GM12878 (cell line): ENCODE measurements at regions not wholly inside any gene's neighbourhood (a gene's known extent, or its start where the extent isn't known, plus 50 kb on each side); places are given as distances from the start of the nearest gene placed in this dataset.

Experiments used
- ATAC-seq: fragments of 200-7000 bp; cut with Tn5 transposase; 3 replicates; pipeline ENCODE4 v1.9.1; 2020; ENCODE audit warnings: mild to moderate bottlenecking, moderate library complexity
- BruUV-seq: library from RNA; stranded (reverse); fragments of 400-500 nt; replicated peaks from 2 replicates; lab custom pipeline; 2021; lab: Mats Ljungman, UMichigan
- CTCF ChIA-PET: fragments of 300-600 bp; sonication (Branson Sonifier 250); formaldehyde crosslinking; extraction: SDS; loops from one replicate; lab custom pipeline; 2021; ENCODE audit warnings: inconsistent platforms; lab: Yijun Ruan, JAX
- POLR2A ChIA-PET: fragments of 350-600 bp; formaldehyde crosslinking; extraction: SDS; loops from one replicate; lab custom pipeline; 2021; ENCODE audit warnings: inconsistent platforms; lab: Charles Lee
- RAD21 ChIA-PET: fragments of 300-600 bp; sonication (Branson Sonifier 250); formaldehyde crosslinking; loops from one replicate; lab custom pipeline; 2023; ENCODE audit warnings: antibody characterized with exemption; ENCODE audit not compliant: unreplicated experiment; lab: Charles Lee
- SMC1A ChIA-PET: fragments of 300-600 bp; sonication (Branson Sonifier 250); formaldehyde crosslinking; loops from one replicate; lab custom pipeline; 2023; ENCODE audit not compliant: unreplicated experiment, uncharacterized antibody; lab: Charles Lee
- DNase-seq: peaks from one replicate; pipeline ENCODE4 v3.0.0-alpha.2; 2011; ENCODE audit warnings: low read depth, low spot score
- FAIRE-seq: peaks from 3 replicates; lab custom pipeline; 2011; peaks lifted over from hg19 to GRCh38; lab: Jason Lieb, UNC
- H2AFZ ChIP-seq: 2 replicates; pipeline ENCODE4 v1.6.0; 2011; ENCODE audit warnings: low read depth, low read length, control low read depth; ENCODE audit not compliant: control insufficient read depth
- H3K27ac ChIP-seq: 2 replicates; pipeline ENCODE4 v1.5.1; 2011; ENCODE audit warnings: control low read depth; ENCODE audit not compliant: control insufficient read depth, insufficient read depth
- H3K27me3 ChIP-seq, 2 experiments: replicated peaks in 1 of 2; 2 replicates each; pipeline versions ENCODE4 v1.6.0 to v1.6.1; 2011; ENCODE audit warnings: low read length in 1 of 2; ENCODE audit not compliant: control insufficient read depth in 2 of 2, insufficient read depth in 2 of 2
- H3K36me3 ChIP-seq, 2 experiments: 2 replicates each; pipeline ENCODE4 v1.5.1; 2011; ENCODE audit warnings: low read length in 1 of 2; ENCODE audit not compliant: control insufficient read depth in 2 of 2, insufficient read depth in 2 of 2
- H3K4me1 ChIP-seq: 2 replicates; pipeline ENCODE4 v1.6.1; 2011; ENCODE audit warnings: mild to moderate bottlenecking, low read length, moderate library complexity, mixed read lengths; ENCODE audit not compliant: control insufficient read depth, insufficient read depth
- H3K4me2 ChIP-seq: 2 replicates; pipeline ENCODE4 v1.6.0; 2011; ENCODE audit warnings: control low read depth; ENCODE audit not compliant: control insufficient read depth, insufficient read depth
- H3K4me3 ChIP-seq: fragments of 200-600 bp; sonication (generic); 2 replicates; pipeline ENCODE4 v1.5.1; 2016
- H3K79me2 ChIP-seq: 2 replicates; pipeline ENCODE4 v1.6.0; 2011; ENCODE audit warnings: low read length; ENCODE audit not compliant: control insufficient read depth, insufficient read depth
- H3K9ac ChIP-seq: 2 replicates; pipeline ENCODE4 v1.8.0; 2011; ENCODE audit warnings: low read length, control low read depth, mixed read lengths; ENCODE audit not compliant: control insufficient read depth, insufficient read depth
- H3K9me3 ChIP-seq: replicated peaks from 3 replicates; pipeline ENCODE4 v1.5.1; 2011; ENCODE audit warnings: mild to moderate bottlenecking, low read length; ENCODE audit not compliant: control insufficient read depth, insufficient read depth
- H4K20me1 ChIP-seq: 2 replicates; pipeline ENCODE4 v1.6.0; 2011; ENCODE audit not compliant: control insufficient read depth, insufficient read depth
- BCLAF1 ChIP-seq: fragments of 450-650 bp; IDR thresholded peaks from 2 replicates; pipeline ENCODE4 v1.6.1; 2017; ENCODE audit warnings: antibody characterized with exemption, mild to moderate bottlenecking, moderate library complexity
- BHLHE40 ChIP-seq, 2 experiments: fragments of 450-650 bp in 1 of 2; IDR thresholded peaks; 2 replicates each; pipeline ENCODE4 v1.6.1; 2011 to 2017; ENCODE audit warnings: low read depth in 2 of 2, borderline replicate concordance in 1 of 2, improper control_type of control experiment in 1 of 2, low read length in 1 of 2, mild to moderate bottlenecking in 1 of 2
- CBX5 ChIP-seq: sonication (generic); IDR thresholded peaks from 2 replicates; pipeline ENCODE4 v1.6.1; 2016; ENCODE audit warnings: low read depth, moderate library complexity, mild to moderate bottlenecking, inconsistent platforms
- CEBPB ChIP-seq, 2 experiments: fragments of 150-350 bp in 1 of 2; IDR thresholded peaks; 2 replicates each; pipeline ENCODE4 v1.6.1; 2012 to 2014; ENCODE audit warnings: low read depth in 2 of 2, low read length in 2 of 2, borderline replicate concordance in 1 of 2, inconsistent platforms in 1 of 2
- E2F8 ChIP-seq: fragments of 450-650 bp; IDR thresholded peaks from 2 replicates; pipeline ENCODE4 v1.6.1; 2018; ENCODE audit warnings: mild to moderate bottlenecking, low read depth, moderate library complexity; ENCODE audit not compliant: partially characterized antibody
- EP300 ChIP-seq, 2 experiments: fragments of 150-350 bp in 1 of 2; IDR thresholded peaks; 2 replicates each; pipeline ENCODE4 v1.6.1; 2011 to 2012; ENCODE audit warnings: low read depth in 2 of 2, low read length in 2 of 2, borderline replicate concordance in 1 of 2, improper control_type of control experiment in 1 of 2, inconsistent platforms in 1 of 2; ENCODE audit not compliant: control insufficient read depth in 1 of 2
- GABPA ChIP-seq: IDR thresholded peaks from 2 replicates; pipeline ENCODE4 v1.6.1; 2014; ENCODE audit warnings: antibody characterized with exemption, low read depth, mild to moderate bottlenecking, inconsistent platforms
- IKZF2 ChIP-seq, 2 experiments: fragments of 450-650 bp; IDR thresholded peaks; 2 replicates each; pipeline ENCODE4 v1.6.1; 2017; ENCODE audit warnings: mild to moderate bottlenecking in 2 of 2, moderate library complexity in 2 of 2
- MTA3 ChIP-seq: IDR thresholded peaks from 2 replicates; pipeline ENCODE4 v1.6.1; 2012; ENCODE audit warnings: low read length, inconsistent platforms, borderline replicate concordance
- SIN3A ChIP-seq: IDR thresholded peaks from 2 replicates; pipeline ENCODE4 v1.6.1; 2012; ENCODE audit warnings: low read depth, low read length, improper control_type of control experiment
- SREBF1 ChIP-seq: IDR thresholded peaks from 2 replicates; pipeline ENCODE4 v1.6.1; 2012; ENCODE audit warnings: mild to moderate bottlenecking, low read length
- TBL1XR1 ChIP-seq: IDR thresholded peaks from 2 replicates; pipeline ENCODE4 v1.6.1; 2012; ENCODE audit warnings: low read depth, low read length, improper control_type of control experiment
- ZSCAN29 ChIP-seq: fragments of 450-650 bp; IDR thresholded peaks from 2 replicates; pipeline ENCODE4 v1.6.1; 2017; ENCODE audit warnings: mild to moderate bottlenecking, moderate library complexity
- WGBS: methylation state at CpG from one replicate; pipeline ENCODE4 v1.1.6; 2016; ENCODE audit warnings: low lambda C conversion rate; ENCODE audit not compliant: insufficient replicate concordance, insufficient coverage; ENCODE audit errors: missing lambda C conversion rate; 5-methylcytosine and 5-hydroxymethylcytosine counted together
- in situ Hi-C: fragments of 300-500 bp; cut with MboI; formaldehyde crosslinking; loops from 9 replicates; pipeline ENCODE4 v1.14.3; 2018; ENCODE audit warnings: mixed read lengths
- intact Hi-C: fragments of 100-400 bp; cut with micrococcal nuclease; formaldehyde crosslinking; loops from one replicate; pipeline ENCODE4 v1.14.2; 2022; ENCODE audit not compliant: unreplicated experiment
- TF ChIP-seq, protein P1 (sequence below), 3 experiments: IDR thresholded peaks in 2 of 3; conservative IDR thresholded peaks in 1 of 3; 2 replicates each; pipeline ENCODE4 v1.5.1; 2011; ENCODE audit warnings: low read depth in 3 of 3, low read length in 3 of 3, mild to moderate bottlenecking in 3 of 3, control low read depth in 2 of 3, moderate library complexity in 2 of 3, inconsistent platforms in 1 of 3, mixed read lengths in 1 of 3; ENCODE audit not compliant: control insufficient read depth in 2 of 3, insufficient read depth in 1 of 3; ENCODE audit errors: extremely low read depth in 1 of 3

DNA sequence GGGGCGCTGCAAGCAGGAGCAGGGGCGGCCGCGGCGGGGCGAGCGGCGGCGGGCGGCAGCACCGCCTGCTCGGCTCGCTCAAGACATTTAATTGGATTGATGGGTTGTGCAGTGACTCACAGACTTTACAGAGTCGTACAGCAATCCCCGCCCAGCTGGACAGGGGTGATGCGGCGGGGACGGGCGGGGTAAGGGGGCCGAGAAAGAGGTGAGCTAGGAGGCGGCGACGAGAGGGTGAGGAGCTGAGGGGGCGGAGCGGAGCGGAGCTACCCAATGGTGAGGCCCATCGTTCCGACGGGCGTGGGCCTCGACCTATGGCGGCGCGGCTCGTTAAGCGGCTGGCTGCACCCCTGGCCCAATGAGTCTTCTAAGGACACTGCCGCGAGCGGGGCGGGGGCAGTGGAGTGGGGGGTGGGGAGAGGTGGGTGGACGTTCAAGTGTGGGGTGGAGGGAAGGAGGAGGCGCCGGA, 97.1 kb upstream of the SERTAD2 start:
- intact Hi-C loops (loop anchor here (2.0 to 5.0 kb wide), 7 partner anchors 16 to 291 kb away; partner anchors contain the start of genes AFTPH and SLC1A4), in situ Hi-C loops (no loop called here)
- ChIA-PET POLR2A (interaction anchor here (0.5 to 8.4 kb wide), 34 partner anchors 9 to 573 kb away, joined by 3 to 195 read pairs (median 4); partner anchors contain the start of gene SERTAD2), CTCF (interaction anchor here (0.6 to 14.2 kb wide), 19 partner anchors 13 to 227 kb away, joined by 3 to 153 read pairs (median 4); partner anchors contain the start of genes AFTPH and SERTAD2), SMC1A (interaction anchor here (0.6 to 35.8 kb wide), 19 partner anchors 9 to 422 kb away, joined by 3 to 945 read pairs (median 5); partner anchors contain the start of gene SERTAD2), RAD21 (interaction anchor here (0.6 to 15.2 kb wide), 39 partner anchors 9 to 536 kb away, joined by 3 to 514 read pairs (median 6); partner anchors contain the start of genes AFTPH and SERTAD2)
- H2AFZ ChIP-seq, result peak overlapping the region; percentile 75
- peak overlapping the region; percentile 98 for H3K4me3 ChIP-seq
- H3K27me3 ChIP-seq, result no peaks in the 10 kb centered on the region
- H3K9me3 ChIP-seq, result no peaks in the 10 kb centered on the region
- H3K27ac ChIP-seq, result peak overlapping the region; percentile 92
- under 1% methylated on average over 35 of the region's 43 CpGs for WGBS
- FAIRE-seq, result peak; percentile 97
- H3K79me2 ChIP-seq, result peaks cover 49% of the 10 kb centered on the region
- peak; percentile 89 for ATAC-seq
- no peaks in the 10 kb centered on the region for H4K20me1 ChIP-seq
- 0 out of 2 replicates have a peak, but pooled peaks cover 3% of the 10 kb centered on the region for H3K4me1 ChIP-seq
- DNase-seq, result peak; percentile 99
- H3K9ac ChIP-seq, result peak overlapping the region; percentile 91
- H3K36me3 ChIP-seq, result no peaks in the 10 kb centered on the region
- BruUV-seq, result no TSS peak
- H3K4me2 ChIP-seq, result 0 out of 2 replicates have a peak overlapping the region, but pooled peaks have one; percentile 87
- TF ChIP-seq E2F8 (no peak), MTA3 (no peak), BHLHE40 (IDR thresholded peaks at IDR 0.05; ENCODE audit: borderline replicate concordance in 1 of 2, low read depth in 2 of 2, low read length in 1 of 2) (peak in 1 of 2 experiments; percentile 37; a peak in 1 of 4 replicates), BCLAF1 (no peak), SREBF1 (no peak), TBL1XR1 (no peak), EP300 (IDR thresholded peaks at IDR 0.05; ENCODE audit: borderline replicate concordance in 1 of 2, control insufficient read depth in 1 of 2, low read depth in 2 of 2, low read length in 2 of 2) (no peak; a peak in 1 of 4 replicates), CEBPB (IDR thresholded peaks at IDR 0.05; ENCODE audit: borderline replicate concordance in 1 of 2, low read depth in 2 of 2, low read length in 2 of 2) (no peak), SIN3A (no peak; the same call in 1 of the 2 replicates), GABPA (no peak), CBX5 (0 out of 2 replicates have a peak, but pooled peaks have one; percentile 76), ZSCAN29 (no peak), IKZF2 (IDR thresholded peaks at IDR 0.05) (no peak)
- TF ChIP-seq, protein P1, sequence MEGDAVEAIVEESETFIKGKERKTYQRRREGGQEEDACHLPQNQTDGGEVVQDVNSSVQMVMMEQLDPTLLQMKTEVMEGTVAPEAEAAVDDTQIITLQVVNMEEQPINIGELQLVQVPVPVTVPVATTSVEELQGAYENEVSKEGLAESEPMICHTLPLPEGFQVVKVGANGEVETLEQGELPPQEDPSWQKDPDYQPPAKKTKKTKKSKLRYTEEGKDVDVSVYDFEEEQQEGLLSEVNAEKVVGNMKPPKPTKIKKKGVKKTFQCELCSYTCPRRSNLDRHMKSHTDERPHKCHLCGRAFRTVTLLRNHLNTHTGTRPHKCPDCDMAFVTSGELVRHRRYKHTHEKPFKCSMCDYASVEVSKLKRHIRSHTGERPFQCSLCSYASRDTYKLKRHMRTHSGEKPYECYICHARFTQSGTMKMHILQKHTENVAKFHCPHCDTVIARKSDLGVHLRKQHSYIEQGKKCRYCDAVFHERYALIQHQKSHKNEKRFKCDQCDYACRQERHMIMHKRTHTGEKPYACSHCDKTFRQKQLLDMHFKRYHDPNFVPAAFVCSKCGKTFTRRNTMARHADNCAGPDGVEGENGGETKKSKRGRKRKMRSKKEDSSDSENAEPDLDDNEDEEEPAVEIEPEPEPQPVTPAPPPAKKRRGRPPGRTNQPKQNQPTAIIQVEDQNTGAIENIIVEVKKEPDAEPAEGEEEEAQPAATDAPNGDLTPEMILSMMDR (IDR thresholded peaks at IDR 0.05 in 2 of 3, conservative IDR thresholded peaks at IDR 0.05 in 1 of 3; ENCODE audit: control insufficient read depth in 2 of 3, extremely low read depth in 1 of 3, insufficient read depth in 1 of 3, low read depth in 3 of 3, low read length in 3 of 3), result no peak; a peak in 2 of 6 replicates
